Endothelial cell of umbilical vein (primary cell): ENCODE measurements at regions not wholly inside any gene's neighbourhood (a gene's known extent, or its start where the extent isn't known, plus 50 kb on each side); places are given as distances from the start of the nearest gene placed in this dataset.

Experiments
- BruUV-seq: library from RNA; stranded (reverse); fragments of 400-500 nt; replicated peaks from 2 replicates; lab custom pipeline; 2021; lab: Mats Ljungman, UMichigan
- CTCF ChIA-PET: fragments of 300-600, 350-600 bp; sonication (Branson Sonifier 250); formaldehyde crosslinking; loops from one replicate; lab custom pipeline; 2021; ENCODE audit warnings: antibody characterized with exemption, inconsistent platforms; lab: Charles Lee
- POLR2A ChIA-PET: fragments of 300-600, 350-600 bp; sonication (Branson Sonifier 250); formaldehyde crosslinking; loops from one replicate; lab custom pipeline; 2021; ENCODE audit warnings: antibody characterized with exemption, inconsistent platforms; lab: Charles Lee
- DNase-seq: peaks from one replicate; pipeline ENCODE4 v3.0.0-alpha.2; 2011; ENCODE audit warnings: low read depth, low spot score
- FAIRE-seq: peaks from 2 replicates; lab custom pipeline; 2011; peaks lifted over from hg19 to GRCh38; lab: Jason Lieb, UNC
- H2AFZ ChIP-seq: 2 replicates; pipeline ENCODE4 v1.6.0; 2012; ENCODE audit warnings: low read depth, low read length, control low read depth, inconsistent platforms
- H3K27ac ChIP-seq: 2 replicates; pipeline ENCODE4 v1.5.1; 2011; ENCODE audit warnings: low read depth, mild to moderate bottlenecking, control low read depth, low read length, moderate library complexity; ENCODE audit not compliant: insufficient read depth
- H3K27me3 ChIP-seq, 2 experiments: 2 replicates each; pipeline versions ENCODE4 v1.6.0 to v1.6.1; 2011; ENCODE audit warnings: low read length in 2 of 2, mixed read lengths in 1 of 2; ENCODE audit not compliant: control insufficient read depth in 2 of 2, insufficient read depth in 2 of 2
- H3K36me3 ChIP-seq, 2 experiments: 2 replicates in 1 of 2; 3 replicates in 1 of 2; pipeline ENCODE4 v1.5.1; 2011; ENCODE audit warnings: low read length in 2 of 2, mild to moderate bottlenecking in 1 of 2, moderate library complexity in 1 of 2; ENCODE audit not compliant: control insufficient read depth in 2 of 2, insufficient read depth in 2 of 2; ENCODE audit errors: extremely low read depth in 1 of 2
- H3K4me1 ChIP-seq: 3 replicates; pipeline ENCODE4 v1.5.1; 2011; ENCODE audit warnings: mild to moderate bottlenecking, low read length; ENCODE audit not compliant: control insufficient read depth, insufficient read depth; ENCODE audit errors: extremely low read depth
- H3K4me2 ChIP-seq: 2 replicates; pipeline ENCODE4 v1.6.1; 2011; ENCODE audit warnings: low read length, control low read depth, mixed read lengths; ENCODE audit not compliant: insufficient read depth
- H3K4me3 ChIP-seq, 3 experiments: fragments of 200-600 bp in 1 of 3; sonication (generic), shearing (Covaris generic) in 1 of 3; replicated peaks in 1 of 3; 2 replicates each; pipeline ENCODE4 v1.5.1; 2011 to 2016; ENCODE audit warnings: control low read depth in 3 of 3, low read length in 3 of 3, mild to moderate bottlenecking in 2 of 3, inconsistent platforms in 1 of 3, low read depth in 1 of 3, moderate library complexity in 1 of 3; ENCODE audit not compliant: insufficient read depth in 1 of 3
- H3K79me2 ChIP-seq: 2 replicates; pipeline ENCODE4 v1.6.0; 2012; ENCODE audit warnings: low read length, inconsistent platforms; ENCODE audit not compliant: control insufficient read depth, insufficient read depth
- H3K9ac ChIP-seq: replicated peaks from 2 replicates; pipeline ENCODE3; 2011; ENCODE audit warnings: low read length, control low read depth; ENCODE audit not compliant: insufficient read depth; ENCODE audit errors: extremely low read depth
- H3K9me1 ChIP-seq: replicated peaks from 3 replicates; pipeline ENCODE4 v1.6.0; 2011; ENCODE audit warnings: mild to moderate bottlenecking, low read length; ENCODE audit not compliant: control insufficient read depth, insufficient read depth; ENCODE audit errors: extremely low read depth
- H3K9me3 ChIP-seq: replicated peaks from 2 replicates; pipeline ENCODE4 v1.5.1; 2012; ENCODE audit warnings: low read length, inconsistent platforms; ENCODE audit not compliant: control insufficient read depth, insufficient read depth
- H4K20me1 ChIP-seq: replicated peaks from 2 replicates; pipeline ENCODE3; 2011; ENCODE audit warnings: mild to moderate bottlenecking, low read length; ENCODE audit not compliant: control insufficient read depth, insufficient read depth; ENCODE audit errors: extremely low read depth
- CTCF ChIP-seq, 2 donors: IDR thresholded peaks; 1 replicate in 1 of 2; 2 replicates in 1 of 2; pipeline ENCODE4 v1.5.1; 2011; ENCODE audit warnings: low read length in 2 of 2, mild to moderate bottlenecking in 2 of 2, moderate library complexity in 2 of 2, control low read depth in 1 of 2, inconsistent platforms in 1 of 2, low read depth in 1 of 2; ENCODE audit not compliant: insufficient read depth in 1 of 2; ENCODE audit errors: extremely low read depth in 1 of 2
- EZH2 ChIP-seq: IDR thresholded peaks from 2 replicates; pipeline ENCODE4 v1.6.1; 2012; ENCODE audit warnings: borderline replicate concordance, low read depth, mild to moderate bottlenecking, moderate library complexity, low read length, inconsistent platforms; ENCODE audit not compliant: severe bottlenecking
- FOS ChIP-seq: IDR thresholded peaks from 2 replicates; pipeline ENCODE4 v1.6.1; 2011; ENCODE audit warnings: mild to moderate bottlenecking, low read length, moderate library complexity, borderline replicate concordance; ENCODE audit not compliant: insufficient read depth
- GATA2 ChIP-seq: IDR thresholded peaks from 2 replicates; pipeline ENCODE4 v1.7.0; 2011; ENCODE audit warnings: low read depth, mild to moderate bottlenecking, moderate library complexity, mixed read lengths, low read length; ENCODE audit not compliant: insufficient read length, insufficient read depth
- JUN ChIP-seq: IDR thresholded peaks from 2 replicates; pipeline ENCODE4 v1.6.1; 2011; ENCODE audit warnings: borderline replicate concordance, low read depth; ENCODE audit not compliant: insufficient read length, insufficient read depth
- MAX ChIP-seq: IDR thresholded peaks from 2 replicates; pipeline ENCODE4 v1.6.1; 2011; ENCODE audit not compliant: insufficient read depth, insufficient read length
- MYC ChIP-seq: IDR thresholded peaks from one replicate; pipeline ENCODE4 v1.6.1; 2011; ENCODE audit warnings: mild to moderate bottlenecking, low read depth, low read length
- POLR2A ChIP-seq: IDR thresholded peaks from 2 replicates; pipeline ENCODE4 v1.6.1; 2012; ENCODE audit warnings: low read depth, mild to moderate bottlenecking, control low read depth, low read length
- POLR2AphosphoS5 ChIP-seq: IDR thresholded peaks from 2 replicates; pipeline ENCODE4 v1.6.1; 2012; ENCODE audit warnings: low read depth, mild to moderate bottlenecking, control low read depth, low read length, moderate library complexity; ENCODE audit not compliant: insufficient read depth
- dilution Hi-C: fragments of 300-500 bp; cut with MboI; formaldehyde crosslinking; loops from one replicate; pipeline ENCODE4 v1.15.0; 2019; ENCODE audit warnings: low sequenced_read_pairs; ENCODE audit not compliant: extremely low pct_ligation_motif_present
- intact Hi-C: fragments of 100-400 bp; cut with micrococcal nuclease; formaldehyde crosslinking; loops from one replicate; pipeline ENCODE4 v1.10.0; 2022

GRCh38 chr12:75720812-75721641 lies 209.6 kb upstream of the KRR1 start:
- H3K27me3 ChIP-seq: no peaks in the 10 kb centered on the region
- BruUV-seq: no TSS peak
- no peaks in the 10 kb centered on the region for H3K9me1 ChIP-seq
- no peaks in the 10 kb centered on the region for H3K36me3 ChIP-seq
- no peaks in the 10 kb centered on the region for H3K79me2 ChIP-seq
- H3K4me3 ChIP-seq: no peak overlapping the region
- CTCF ChIA-PET: interaction anchor here (0.6 to 1.9 kb wide), 3 partner anchors 10 to 310 kb away, joined by 3 to 5 read pairs (median 5); partner anchors contain the start of gene PHLDA1
- FAIRE-seq: no peak
- dilution Hi-C loops: no loop called here
- intact Hi-C loops: loop anchor here (5.0 to 10.0 kb wide), 2 partner anchors 194 to 734 kb away; no protein-coding TSS in a partner anchor
- peak overlapping the region; percentile 17 for H2AFZ ChIP-seq
- no peaks in the 10 kb centered on the region for H4K20me1 ChIP-seq
- peak; percentile 27 for DNase-seq
- TF ChIP-seq EZH2: no peak
- no peak for TF ChIP-seq MAX
- TF ChIP-seq CTCF (IDR thresholded peaks at IDR 0.05; ENCODE audit: extremely low read depth in 1 of 2, insufficient read depth in 1 of 2, low read depth in 1 of 2, low read length in 2 of 2): no peak
- TF ChIP-seq JUN: no peak
- TF ChIP-seq FOS: no peak
- TF ChIP-seq POLR2A: no peak
- no peak for TF ChIP-seq MYC
- no peak for TF ChIP-seq POLR2AphosphoS5
- TF ChIP-seq GATA2: no peak
- peak overlapping the region; percentile 92 for H3K27ac ChIP-seq
- H3K4me2 ChIP-seq: no peak overlapping the region
- H3K4me1 ChIP-seq: peaks cover 45% of the 10 kb centered on the region
- POLR2A ChIA-PET: no interaction called here
- H3K9me3 ChIP-seq: no peaks in the 10 kb centered on the region
- H3K9ac ChIP-seq: no peak overlapping the region
